HUDEP-2 (cell line): ENCODE measurements at regions not wholly inside any gene's neighbourhood (a gene's known extent, or its start where the extent isn't known, plus 50 kb on each side); places are given as distances from the start of the nearest gene placed in this dataset.
A peak's percentile ranks its signal among the peaks of the same experiment; 100 is the strongest.

ENCODE experiments used
- DNase-seq, 76 experiments: peaks; one replicate each; lab custom pipeline; 2025; ENCODE audit not compliant: unreplicated experiment in 76 of 76; lab: John Stamatoyannopoulos, UW

DNA sequence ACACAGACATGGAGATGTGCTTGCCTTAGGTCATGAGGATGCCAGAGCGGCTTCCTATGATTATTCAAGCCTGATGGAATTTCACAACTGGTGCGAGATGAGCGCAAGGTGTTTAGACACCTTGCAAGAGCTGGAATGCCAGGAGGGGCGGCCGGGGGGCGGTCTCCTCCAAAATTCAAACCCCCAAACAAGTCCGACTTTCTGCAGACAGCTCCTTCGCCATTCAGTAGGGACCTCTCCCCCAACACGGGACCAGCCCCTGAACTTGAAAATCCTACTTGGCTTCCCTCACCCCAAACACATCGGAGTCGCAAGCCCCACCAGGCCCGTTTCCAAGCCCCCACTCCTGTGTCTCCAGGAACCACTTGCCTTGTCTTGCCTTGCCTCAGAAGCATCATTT lies 64.8 kb upstream of the ID2 start:
- DNase-seq: no peak

DNA sequence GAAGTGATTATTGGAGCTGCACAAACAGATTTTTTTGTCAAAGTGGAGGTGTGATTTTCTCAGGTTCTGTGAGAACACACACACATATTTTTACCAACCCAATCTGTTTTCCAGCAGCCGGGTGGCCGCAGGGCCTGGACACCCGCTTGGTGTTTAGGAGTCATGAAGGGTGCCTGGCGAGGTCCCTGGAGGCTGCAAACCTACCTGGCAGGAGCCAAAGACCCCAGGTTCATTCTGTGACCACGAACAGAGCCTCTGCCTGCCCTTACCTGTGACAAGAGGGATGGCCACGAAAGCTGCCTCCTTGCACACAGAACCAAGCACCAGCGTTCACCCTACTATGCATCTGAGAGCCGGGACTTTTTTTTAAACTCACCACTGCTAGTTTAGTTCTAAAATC lies 64.3 kb upstream of the ID2 start:
- no peak for DNase-seq

DNA sequence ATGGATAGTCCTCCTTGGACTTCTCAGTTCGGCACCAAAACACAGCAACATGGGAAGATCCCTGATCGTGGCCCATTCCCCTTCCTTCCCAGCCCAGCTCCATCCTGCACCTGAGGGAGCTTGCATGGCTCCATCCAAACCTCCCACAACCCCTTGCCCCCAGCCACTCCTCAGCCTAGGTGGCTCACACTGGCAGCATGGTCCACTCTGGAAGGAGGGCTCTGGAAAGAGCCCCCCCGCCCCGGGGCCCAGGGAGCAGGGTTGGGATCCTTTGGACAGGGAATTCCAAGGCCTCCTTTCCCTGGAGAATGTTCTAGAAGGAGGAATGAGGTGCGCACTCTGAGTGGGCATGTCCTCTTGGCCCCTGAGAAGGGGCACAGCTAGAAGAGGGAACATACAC lies 62.8 kb upstream of the ID2 start:
- DNase-seq: no peak

DNA sequence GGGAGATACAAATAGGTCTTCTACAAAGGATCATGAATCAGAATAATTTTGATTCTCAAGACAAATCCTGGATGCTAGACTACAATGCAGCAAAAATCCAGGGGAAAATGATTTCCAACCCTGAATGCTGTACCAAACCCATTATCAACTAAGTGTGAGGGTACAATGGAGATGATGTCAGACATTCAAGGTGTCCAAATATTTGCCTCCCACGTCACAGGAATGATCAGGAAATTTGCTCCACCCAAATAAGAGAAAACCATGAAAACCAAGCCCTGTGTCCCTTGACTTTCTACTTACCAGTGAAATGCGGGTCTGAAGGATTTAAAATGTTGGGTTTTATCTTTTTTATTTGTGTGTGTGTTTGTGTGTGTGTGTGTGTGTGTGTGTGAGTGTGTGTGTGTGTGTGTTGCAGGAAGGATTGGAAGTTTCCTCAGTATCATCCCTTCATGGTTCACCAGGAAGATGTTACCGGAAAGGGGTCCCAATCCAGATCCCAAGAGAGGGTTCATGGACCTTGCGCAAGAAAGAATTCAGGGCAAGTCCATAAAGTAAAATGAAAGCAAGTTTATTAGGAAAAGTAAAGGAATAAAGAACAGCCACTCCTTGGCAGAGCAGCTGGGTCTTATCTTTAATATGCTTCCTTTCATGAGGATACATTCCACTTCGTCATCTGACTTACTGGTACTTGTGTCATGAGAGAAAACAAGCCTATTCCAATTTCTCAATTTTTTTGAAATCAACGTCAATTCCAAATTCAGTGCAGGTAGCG lies 61.1 kb upstream of the ID2 start:
- no peak for DNase-seq

DNA sequence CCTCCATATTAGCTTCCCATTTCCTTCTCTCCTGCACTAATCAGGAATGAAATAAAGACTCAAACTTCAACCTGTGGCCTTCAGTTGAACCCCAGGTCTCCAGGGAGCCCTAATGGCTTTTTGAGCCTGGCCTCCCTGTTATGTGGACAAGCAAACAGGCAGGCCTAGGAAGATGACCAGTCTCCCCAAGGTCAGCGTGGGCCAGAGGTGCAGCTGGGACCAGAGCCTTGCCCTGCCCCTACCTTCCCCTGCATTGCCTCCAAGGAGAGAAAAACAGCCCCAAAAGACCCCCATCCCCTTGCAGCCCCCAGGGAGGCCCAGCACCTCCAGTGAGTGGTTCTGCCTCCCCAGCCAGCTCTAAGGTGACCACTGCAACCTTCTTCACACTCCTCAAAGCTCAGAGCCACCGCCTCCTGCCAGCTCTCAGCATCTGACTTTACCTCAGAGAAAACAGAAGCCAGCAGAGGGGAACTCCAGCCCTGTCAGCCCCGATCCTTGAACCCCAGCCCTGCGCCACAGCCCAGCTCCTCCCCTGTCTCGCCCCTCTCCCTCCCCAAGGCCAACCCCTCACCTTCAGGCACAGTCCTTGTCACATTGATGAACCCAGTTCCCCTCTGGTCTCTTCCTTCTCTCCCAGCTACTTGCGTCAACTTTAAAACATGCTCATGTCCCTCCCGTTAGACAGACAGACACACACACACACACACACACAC lies 59.5 kb upstream of the ID2 start:
- DNase-seq: no peak

GRCh38 chr2:8622924-8623465 lies 58.9 kb upstream of the ID2 start:
- DNase-seq: no peak

DNA sequence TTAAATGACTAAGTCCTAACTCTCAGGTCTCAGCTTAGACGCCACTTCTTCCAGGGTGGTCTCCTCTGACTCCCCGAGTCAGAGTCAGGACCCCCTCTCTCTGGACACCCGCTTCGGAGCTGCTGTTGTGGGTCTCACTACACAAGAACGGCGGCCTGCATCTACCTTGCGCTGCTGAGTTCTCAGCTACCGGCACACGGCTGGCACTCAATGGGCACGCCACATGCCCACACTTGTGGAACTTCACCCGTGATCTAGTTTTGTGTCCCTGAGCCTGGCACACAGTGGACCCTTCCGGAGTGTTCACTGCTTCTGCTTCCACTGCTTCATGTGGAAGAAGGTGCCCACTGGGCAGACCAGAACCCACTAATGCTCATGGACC lies 58.3 kb upstream of the ID2 start:
- no peak for DNase-seq

DNA sequence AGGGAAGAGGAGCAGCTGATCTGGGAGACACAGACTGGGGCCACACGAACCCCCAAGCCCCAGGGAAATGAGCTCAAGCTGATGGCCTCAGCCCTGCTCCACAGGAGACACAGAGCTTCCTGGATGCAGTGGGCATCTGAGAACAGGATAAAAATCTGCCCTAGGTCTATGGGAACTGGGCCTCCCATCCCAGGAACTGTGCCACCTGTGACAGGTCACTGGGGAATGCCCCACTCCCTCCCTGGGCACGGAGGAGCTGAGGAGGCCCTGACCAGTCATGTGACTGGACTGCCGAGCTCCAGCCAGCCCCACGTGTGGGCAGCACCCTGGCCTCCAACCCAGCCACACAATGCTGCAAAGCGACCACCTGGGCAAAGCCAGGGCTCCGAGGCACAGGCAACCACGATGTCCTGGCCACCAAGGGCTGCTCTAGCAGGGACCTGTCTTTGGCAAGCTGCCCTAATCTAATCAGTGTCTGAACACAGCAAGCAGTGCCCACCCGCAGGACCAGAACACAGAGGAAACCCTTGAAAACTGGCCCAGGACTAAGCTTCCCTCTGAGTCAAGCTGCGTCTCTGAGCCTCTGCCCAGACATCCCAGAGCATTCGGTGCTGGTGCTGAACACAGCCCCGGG lies 57.8 kb upstream of the ID2 start:
- peak in 14 of 76 experiments; percentile 3 to 45 (median 18) for DNase-seq

DNA sequence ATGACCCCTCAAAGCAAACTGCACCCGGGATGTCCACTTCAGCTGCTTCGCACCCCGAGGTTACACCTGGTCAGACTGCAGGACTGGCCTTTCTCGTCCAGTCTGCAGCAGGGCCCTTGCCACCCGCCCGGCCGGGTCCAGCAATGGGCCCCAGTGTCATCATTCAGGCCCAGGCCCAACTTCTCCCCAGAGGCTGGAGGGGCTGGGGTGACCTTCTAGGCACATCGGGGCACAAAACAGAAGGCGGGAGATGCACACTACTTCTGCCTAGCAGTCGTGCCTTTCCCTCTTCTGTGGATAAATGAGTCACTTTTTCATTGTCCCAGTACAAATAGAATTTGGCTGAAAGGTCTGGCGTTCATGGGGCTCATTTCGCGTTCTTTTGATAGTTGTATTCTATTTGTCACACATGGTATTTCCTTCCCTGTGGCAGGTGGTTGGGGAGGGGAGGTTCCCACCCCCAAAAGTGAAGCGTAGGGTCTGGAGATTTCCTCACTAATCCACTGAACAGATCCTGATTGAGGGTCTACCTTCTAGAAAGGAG lies 56.9 kb upstream of the ID2 start:
- no peak for DNase-seq

DNA sequence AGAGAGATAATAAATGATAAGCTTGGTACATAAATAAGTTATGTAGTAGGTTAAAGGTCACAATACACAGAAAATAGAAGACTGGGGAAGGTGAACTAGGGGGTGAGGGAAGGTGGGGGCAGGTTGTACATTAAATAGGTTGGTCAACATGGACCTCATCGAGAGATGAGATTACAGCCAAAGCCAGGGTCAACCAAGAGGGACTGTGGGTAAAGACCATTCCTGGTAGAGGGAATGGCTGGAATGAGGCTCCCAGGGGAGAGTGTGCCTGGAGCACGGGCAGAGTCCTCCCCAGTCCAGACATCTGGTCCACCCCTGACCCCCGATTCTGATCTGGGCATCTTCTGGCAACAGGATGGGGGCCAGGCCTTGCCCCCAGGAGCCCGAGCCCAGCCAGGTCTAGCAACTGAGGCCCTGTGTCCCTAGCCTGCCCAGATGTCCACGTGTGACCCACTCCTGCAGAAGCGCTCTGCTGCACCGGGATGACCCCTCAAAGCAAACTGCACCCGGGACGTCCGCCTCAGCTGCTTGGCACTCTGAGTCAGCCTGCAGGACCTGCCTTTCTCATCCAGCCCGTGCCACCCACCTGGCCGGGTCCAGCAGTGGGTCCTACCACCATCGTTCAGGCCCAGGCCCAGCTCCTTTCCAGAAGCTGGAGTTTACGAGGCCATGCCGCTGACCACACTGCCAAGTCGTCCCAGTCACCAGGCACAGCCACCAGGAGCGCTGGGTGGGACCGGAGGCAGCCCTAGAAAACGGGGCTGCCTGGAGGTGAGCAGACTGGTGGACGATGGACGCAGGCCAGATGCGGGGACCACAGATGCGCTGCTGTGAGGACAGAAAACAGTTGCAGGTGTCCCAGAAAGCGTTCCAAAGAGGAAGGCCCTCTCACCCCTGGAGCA lies 56.2 kb upstream of the ID2 start:
- DNase-seq: no peak

DNA sequence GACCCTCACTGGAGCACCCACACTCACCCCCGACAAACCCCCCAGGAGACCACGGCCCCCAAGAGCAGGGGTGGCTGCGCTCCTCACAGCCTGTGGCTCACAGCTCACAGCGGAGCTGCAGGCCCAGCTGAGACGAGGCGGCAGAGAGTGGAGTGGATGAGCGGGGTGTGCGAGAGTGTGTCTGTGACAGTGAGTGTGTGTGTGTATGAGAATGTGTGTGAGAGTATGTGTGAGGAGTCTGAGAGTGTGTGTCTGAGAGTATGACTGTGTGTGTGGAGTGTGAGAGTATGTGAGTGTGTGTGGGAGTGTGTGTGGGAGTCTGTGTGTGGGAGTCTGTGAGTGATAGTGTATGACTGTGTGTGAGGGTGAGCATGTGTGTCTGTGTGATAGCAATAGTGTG lies 55.3 kb upstream of the ID2 start:
- peak in 9 of 76 experiments; percentile 5 to 43 (median 15) for DNase-seq

DNA sequence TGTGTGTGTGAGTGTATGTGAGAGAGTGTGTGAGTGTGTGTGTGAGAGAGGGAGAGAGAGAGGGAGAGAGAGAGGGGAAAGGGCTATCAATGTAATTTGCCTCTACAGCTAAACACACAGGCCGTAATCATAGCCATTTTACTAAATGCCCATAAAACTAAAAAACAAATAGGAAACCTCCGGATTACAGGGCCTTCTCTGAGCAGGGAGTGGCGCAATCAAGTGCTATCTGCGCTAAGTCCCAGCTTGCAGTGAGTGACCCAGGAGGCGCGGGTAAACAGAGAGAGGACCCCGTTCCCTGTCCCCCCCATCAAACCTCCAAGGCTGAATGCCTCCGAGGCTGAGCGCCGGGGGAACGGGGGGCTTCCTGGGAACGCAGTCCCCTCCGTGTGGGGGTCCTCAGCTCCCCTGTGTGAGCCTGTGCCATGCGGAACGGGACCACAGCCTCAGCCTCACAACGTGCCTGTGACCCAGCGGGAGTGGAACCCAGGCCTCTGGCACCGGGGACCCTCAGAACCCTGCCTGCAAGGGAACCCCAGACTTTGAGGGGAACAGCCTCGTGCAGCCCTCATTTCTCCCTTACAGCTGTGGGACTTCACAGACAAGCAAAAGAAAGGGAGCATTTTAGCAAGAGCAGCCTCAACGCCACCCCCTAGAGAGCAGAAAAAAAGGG lies 54.7 kb upstream of the ID2 start:
- DNase-seq: no peak

GRCh38 chr2:8627692-8628085 lies 54.2 kb upstream of the ID2 start:
- DNase-seq: peak in 1 of 76 experiments; percentile 8

DNA sequence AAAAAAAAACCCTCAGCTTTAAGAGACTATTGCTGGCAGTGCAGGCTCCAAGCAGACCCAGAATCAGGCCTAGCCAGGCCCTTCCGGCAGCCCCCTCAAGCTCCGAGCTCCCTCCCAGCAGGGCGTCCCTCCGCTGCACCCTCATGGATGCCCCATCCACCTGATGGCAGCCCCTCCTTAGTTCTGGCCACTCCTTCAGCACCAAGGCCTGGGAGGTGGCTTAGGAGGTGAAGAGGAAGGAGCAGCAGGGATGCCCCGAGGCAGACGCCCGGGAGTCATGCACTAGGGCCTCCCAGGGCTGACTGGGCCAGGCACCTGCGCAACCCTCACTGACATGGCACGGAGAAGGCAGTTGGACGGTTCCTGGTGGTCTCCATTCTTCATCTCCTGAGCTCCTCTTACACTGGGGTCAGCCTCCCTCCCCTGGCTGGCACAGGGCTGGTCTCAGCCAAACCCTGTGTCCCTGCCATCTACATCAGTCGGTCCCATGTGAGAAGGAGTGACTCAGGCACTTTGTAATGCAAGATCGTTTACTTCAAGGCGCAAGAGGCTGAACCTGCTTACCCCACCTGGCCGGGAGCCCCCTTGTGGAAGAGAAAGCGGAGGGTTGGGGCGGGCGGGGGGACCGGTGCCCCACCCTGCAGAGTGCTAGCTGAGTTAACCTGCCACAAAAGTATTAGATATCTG lies 53.5 kb upstream of the ID2 start:
- no peak for DNase-seq

DNA sequence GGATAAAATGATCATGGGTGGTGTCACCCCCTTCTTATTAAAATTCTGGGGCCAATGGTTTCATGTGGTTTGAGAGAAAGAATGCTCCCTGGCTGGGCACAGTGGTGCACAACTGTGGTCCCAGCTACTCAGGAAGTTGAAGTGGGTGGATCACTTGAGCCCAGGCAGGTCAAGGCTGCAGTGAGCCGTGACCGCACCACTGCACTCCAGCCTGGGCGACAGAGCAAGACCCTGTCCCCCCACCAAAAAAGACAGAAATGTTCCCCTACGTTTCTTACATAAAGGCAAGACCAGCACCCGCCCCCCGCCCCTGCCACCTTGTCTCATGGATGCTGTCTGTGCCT lies 53.0 kb upstream of the ID2 start:
- no peak for DNase-seq

- DNase-seq: no peak
Measured at GRCh38 chr2:8629402-8629801, 52.5 kb upstream of the ID2 start.

DNA sequence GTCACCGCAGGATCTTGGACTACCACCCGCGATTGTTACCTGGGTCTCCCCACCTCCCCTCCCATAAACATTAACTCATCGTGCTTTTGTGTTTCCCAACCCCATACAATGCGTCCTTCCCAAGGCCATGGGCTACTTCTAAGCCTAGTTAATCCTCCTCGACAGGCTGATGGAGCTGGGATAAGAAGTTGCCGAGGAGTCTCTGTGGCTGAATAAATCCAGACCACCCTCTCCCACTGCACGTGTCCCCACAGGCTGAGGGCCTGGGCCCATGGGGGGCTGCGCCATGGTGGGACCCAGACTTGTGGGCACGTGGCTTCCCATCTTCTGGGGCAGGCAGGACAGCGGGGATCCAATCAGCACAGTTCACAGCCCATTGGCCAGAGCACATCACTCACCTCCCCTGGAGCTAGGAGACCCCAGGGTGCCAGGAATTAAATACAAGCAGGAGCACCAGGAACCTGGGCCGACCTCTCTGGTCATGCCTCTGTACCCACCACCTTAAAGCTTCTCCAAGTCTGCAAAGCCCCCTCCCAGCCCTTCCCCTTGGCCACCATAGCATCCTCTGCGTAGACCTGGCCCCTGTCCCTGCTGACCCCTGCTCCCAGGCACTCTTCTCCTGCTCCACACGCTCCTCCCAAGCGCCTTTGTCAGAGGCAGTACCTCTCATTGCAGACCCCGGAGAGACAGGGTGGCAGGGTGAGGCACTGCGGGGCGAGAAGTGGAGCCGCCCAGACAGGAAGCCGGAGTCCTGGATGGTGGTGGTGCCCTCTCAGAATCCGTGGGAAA lies 51.0 kb upstream of the ID2 start:
- DNase-seq: no peak

DNA sequence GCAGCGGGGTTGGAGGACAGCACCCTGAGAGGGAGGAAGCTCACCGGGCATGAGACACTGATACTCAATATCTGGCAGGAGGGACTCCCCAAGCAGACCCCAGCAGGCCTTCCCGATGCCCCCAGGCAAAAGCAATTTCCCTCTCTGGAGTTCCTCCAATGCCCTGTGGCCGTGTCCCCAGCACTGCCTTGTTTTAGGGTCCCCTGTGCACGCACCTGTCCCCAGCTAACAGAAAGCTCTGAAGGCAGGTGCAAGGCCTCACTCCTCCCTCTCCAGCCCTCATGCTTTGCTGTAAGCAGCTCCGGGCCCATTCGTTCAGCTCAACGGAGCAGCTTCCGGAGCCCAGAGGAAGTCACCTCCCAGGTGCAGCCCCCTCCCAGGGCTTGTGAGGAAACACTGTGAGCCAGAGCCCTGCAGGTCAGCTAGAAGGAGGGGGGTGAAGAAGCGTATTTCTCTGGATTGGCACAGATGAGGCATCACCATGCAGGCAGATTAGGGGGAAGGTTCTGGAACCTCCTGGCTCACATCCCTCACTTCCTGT lies 50.3 kb upstream of the ID2 start:
- no peak for DNase-seq
